Body of pancreas (tissue), 4 donors: ENCODE measurements at regions not wholly inside any gene's neighbourhood (a gene's known extent, or its start where the extent isn't known, plus 50 kb on each side); places are given as distances from the start of the nearest gene placed in this dataset.

Source experiments
- CTCF ChIP-seq, 7 experiments: fragments of 450-650 bp in 4 of 7; fragments of 200-600 bp in 3 of 7; sonication (generic) in 3 of 7; IDR thresholded peaks; one replicate each; pipeline ENCODE4 v1.5.1; 2016 to 2019; ENCODE audit warnings: antibody characterized with exemption in 7 of 7
- POLR2A ChIP-seq, 3 donors: fragments of 450-650 bp; IDR thresholded peaks; one replicate each; pipeline ENCODE4 v1.6.1; 2016; ENCODE audit warnings: antibody characterized with exemption in 3 of 3, mild to moderate bottlenecking in 2 of 3

GRCh38 chr5:172582940-172583339, 58.1 kb upstream of the NEURL1B start:
- TF ChIP-seq CTCF (IDR thresholded peaks at IDR 0.05): no peak
- no peak for TF ChIP-seq POLR2A (IDR thresholded peaks at IDR 0.05)
